ENCODE measurements at regions not wholly inside any gene's neighbourhood (a gene's known extent, or its start where the extent isn't known, plus 50 kb on each side); places are given as distances from the start of the nearest gene placed in this dataset.

DNA sequence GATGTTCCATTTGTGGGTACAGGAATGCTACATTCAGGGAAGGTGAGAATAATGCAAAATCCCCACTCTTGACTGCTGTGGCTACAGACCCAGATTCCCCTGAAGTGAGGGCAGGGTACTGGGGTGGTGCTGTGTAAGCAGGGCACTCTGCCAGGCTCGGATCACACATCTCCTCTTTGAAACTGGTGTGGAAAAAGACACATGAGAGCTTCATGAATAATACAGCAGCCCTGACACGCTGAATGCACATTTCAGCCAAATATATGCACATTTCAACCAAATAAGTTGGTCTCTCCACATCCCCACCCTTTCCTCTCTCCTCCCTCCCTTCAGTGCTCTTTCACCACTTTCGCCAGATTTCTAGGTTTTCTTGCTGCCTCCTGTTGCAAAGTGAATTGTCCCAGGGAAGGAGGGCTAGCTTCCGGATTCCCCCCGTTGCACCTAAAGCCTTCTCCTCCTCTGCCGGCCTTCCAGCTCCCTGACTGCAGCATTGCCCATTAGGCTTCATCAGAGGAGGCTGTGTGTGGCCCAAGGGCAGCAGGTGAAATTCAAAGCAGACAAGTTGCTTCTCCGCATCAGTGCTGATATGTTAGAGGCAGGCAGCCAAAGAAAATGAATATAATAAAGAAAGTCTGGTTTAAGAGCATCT lies 118.2 kb upstream of the TMCC3 start:
- Histone ChIP-seq H3K36me3 (ENCODE audit: control insufficient read depth in 1 of 2, insufficient read depth in 2 of 2, low read length in 2 of 2) (no peaks in the 10 kb centered on the region), H3K4me3 (replicated peaks in 1 of 2; ENCODE audit: low read depth in 1 of 2, low read length in 2 of 2) (no peak overlapping the region), H3K79me2 (ENCODE audit: insufficient read depth, low read length) (no peaks in the 10 kb centered on the region), H3K4me2 (ENCODE audit: low read length) (no peak overlapping the region), H3K27ac (ENCODE audit: low read depth, low read length) (no peak overlapping the region), H3K4me1 (ENCODE audit: control insufficient read depth in 1 of 2, insufficient read depth in 2 of 2, low read length in 2 of 2) (no peaks in the 10 kb centered on the region), H3K27me3 (ENCODE audit: insufficient read depth, low read length) (no peaks in the 10 kb centered on the region; the same call in 1 of the 2 replicates), H3K9ac (ENCODE audit: low read length) (no peak overlapping the region), H2AFZ (ENCODE audit: low read depth, low read length, poor library complexity, severe bottlenecking) (no peak overlapping the region), H3K9me3 (ENCODE audit: control insufficient read depth in 1 of 2, insufficient read depth in 1 of 2, low read depth in 1 of 2, low read length in 2 of 2) (no peaks in the 10 kb centered on the region), H4K20me1 (ENCODE audit: insufficient read depth) (no peaks in the 10 kb centered on the region), H3K9me2 (ENCODE audit: insufficient read depth) (no peaks in the 10 kb centered on the region)
- no TSS peak for BruUV-seq (replicated peaks)
- TF ChIP-seq POLR2AphosphoS5 (IDR thresholded peaks at IDR 0.05; ENCODE audit: low read depth, low read length) = no peak
- TF ChIP-seq ELF1 (IDR thresholded peaks at IDR 0.05; ENCODE audit: borderline replicate concordance, low read depth) = no peak
- no peak for TF ChIP-seq EGR1 (IDR thresholded peaks at IDR 0.05; ENCODE audit: low read depth)
- TF ChIP-seq SP1 (IDR thresholded peaks at IDR 0.05; ENCODE audit: low read depth) = no peak
- ChIA-PET POLR2A (no interaction called here), CTCF (no interaction called here), RAD21 (ENCODE audit: low non-redundant PET in 1 of 2, low total read pairs in 2 of 2, uncharacterized antibody in 2 of 2, unreplicated experiment in 2 of 2) (no interaction called here)
- DNase-seq (ENCODE audit: low read depth, low spot score) (no peak), ATAC-seq (no peak)
- intact Hi-C loops (cut with micrococcal nuclease) = loop anchor here (10.0 kb wide), 1 partner anchor 164 kb away; no protein-coding TSS in a partner anchor

DNA sequence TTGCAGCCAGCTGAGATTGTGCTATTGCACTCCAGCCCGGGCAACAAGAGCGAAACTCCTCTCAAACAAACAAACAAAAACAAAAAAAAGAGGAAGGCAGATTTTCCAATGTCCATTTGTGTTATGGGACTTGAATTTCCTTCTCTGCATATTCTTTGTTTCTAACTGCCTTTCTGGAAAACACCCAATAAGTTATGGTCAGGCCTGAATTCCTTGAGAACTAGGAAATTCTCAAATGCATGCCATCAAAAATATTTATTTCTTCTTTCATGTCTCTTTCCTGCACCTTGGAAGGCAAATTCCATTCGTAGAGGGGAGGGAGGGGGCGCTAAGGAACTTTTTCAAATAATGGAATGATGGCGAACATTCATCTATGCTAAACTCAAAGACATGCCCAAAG lies 117.6 kb upstream of the TMCC3 start:
- no peaks in the 10 kb centered on the region for H3K4me1 ChIP-seq (ENCODE audit: control insufficient read depth in 1 of 2, insufficient read depth in 2 of 2, low read length in 2 of 2)
- no peaks in the 10 kb centered on the region for H3K9me2 ChIP-seq (ENCODE audit: insufficient read depth)
- intact Hi-C loops (cut with micrococcal nuclease) = loop anchor here (10.0 kb wide), 1 partner anchor 163 kb away; no protein-coding TSS in a partner anchor
- H4K20me1 ChIP-seq (ENCODE audit: insufficient read depth) = no peaks in the 10 kb centered on the region
- H3K4me3 ChIP-seq (replicated peaks in 1 of 2; ENCODE audit: low read depth in 1 of 2, low read length in 2 of 2) = no peak overlapping the region
- DNase-seq (ENCODE audit: low read depth, low spot score) = no peak
- H2AFZ ChIP-seq (ENCODE audit: low read depth, low read length, poor library complexity, severe bottlenecking) = no peak overlapping the region
- CTCF ChIA-PET = no interaction called here
- POLR2A ChIA-PET = no interaction called here
- H3K4me2 ChIP-seq (ENCODE audit: low read length) = no peak overlapping the region
- no peak overlapping the region for H3K27ac ChIP-seq (ENCODE audit: low read depth, low read length)
- ATAC-seq = no peak
- no TSS peak for BruUV-seq (replicated peaks)
- no peaks in the 10 kb centered on the region; the same call in 1 of the 2 replicates for H3K27me3 ChIP-seq (ENCODE audit: insufficient read depth, low read length)
- no peaks in the 10 kb centered on the region for H3K36me3 ChIP-seq (ENCODE audit: control insufficient read depth in 1 of 2, insufficient read depth in 2 of 2, low read length in 2 of 2)
- no peaks in the 10 kb centered on the region for H3K79me2 ChIP-seq (ENCODE audit: insufficient read depth, low read length)
- RAD21 ChIA-PET (ENCODE audit: low non-redundant PET in 1 of 2, low total read pairs in 2 of 2, uncharacterized antibody in 2 of 2, unreplicated experiment in 2 of 2) = no interaction called here
- H3K9ac ChIP-seq (ENCODE audit: low read length) = no peak overlapping the region
- no peak for TF ChIP-seq TCF7L2 (IDR thresholded peaks at IDR 0.05; ENCODE audit: borderline replicate concordance, extremely low read depth, insufficient read depth, insufficient read length)
- TF ChIP-seq, protein P1, sequence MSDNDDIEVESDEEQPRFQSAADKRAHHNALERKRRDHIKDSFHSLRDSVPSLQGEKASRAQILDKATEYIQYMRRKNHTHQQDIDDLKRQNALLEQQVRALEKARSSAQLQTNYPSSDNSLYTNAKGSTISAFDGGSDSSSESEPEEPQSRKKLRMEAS (IDR thresholded peaks at IDR 0.05) = no peak
- no peak for TF ChIP-seq EZH2 (IDR thresholded peaks at IDR 0.05)
- TF ChIP-seq YY1 (IDR thresholded peaks at IDR 0.05; ENCODE audit: extremely low read depth, insufficient replicate concordance, low read depth, low read length) = no peak
- no peak for TF ChIP-seq RAD21 (IDR thresholded peaks at IDR 0.05; ENCODE audit: low read depth)
- TF ChIP-seq, protein P2, sequence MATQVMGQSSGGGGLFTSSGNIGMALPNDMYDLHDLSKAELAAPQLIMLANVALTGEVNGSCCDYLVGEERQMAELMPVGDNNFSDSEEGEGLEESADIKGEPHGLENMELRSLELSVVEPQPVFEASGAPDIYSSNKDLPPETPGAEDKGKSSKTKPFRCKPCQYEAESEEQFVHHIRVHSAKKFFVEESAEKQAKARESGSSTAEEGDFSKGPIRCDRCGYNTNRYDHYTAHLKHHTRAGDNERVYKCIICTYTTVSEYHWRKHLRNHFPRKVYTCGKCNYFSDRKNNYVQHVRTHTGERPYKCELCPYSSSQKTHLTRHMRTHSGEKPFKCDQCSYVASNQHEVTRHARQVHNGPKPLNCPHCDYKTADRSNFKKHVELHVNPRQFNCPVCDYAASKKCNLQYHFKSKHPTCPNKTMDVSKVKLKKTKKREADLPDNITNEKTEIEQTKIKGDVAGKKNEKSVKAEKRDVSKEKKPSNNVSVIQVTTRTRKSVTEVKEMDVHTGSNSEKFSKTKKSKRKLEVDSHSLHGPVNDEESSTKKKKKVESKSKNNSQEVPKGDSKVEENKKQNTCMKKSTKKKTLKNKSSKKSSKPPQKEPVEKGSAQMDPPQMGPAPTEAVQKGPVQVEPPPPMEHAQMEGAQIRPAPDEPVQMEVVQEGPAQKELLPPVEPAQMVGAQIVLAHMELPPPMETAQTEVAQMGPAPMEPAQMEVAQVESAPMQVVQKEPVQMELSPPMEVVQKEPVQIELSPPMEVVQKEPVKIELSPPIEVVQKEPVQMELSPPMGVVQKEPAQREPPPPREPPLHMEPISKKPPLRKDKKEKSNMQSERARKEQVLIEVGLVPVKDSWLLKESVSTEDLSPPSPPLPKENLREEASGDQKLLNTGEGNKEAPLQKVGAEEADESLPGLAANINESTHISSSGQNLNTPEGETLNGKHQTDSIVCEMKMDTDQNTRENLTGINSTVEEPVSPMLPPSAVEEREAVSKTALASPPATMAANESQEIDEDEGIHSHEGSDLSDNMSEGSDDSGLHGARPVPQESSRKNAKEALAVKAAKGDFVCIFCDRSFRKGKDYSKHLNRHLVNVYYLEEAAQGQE (IDR thresholded peaks at IDR 0.05; ENCODE audit: low read depth) = no peak
- TF ChIP-seq FOSL1 (IDR thresholded peaks at IDR 0.05; ENCODE audit: low read depth) = no peak
- no peak for TF ChIP-seq CEBPB (IDR thresholded peaks at IDR 0.05; ENCODE audit: low read depth)
- TF ChIP-seq POLR2A (IDR thresholded peaks at IDR 0.05; ENCODE audit: borderline replicate concordance, extremely low read depth, insufficient read depth, insufficient read length) = no peak
- no peak for TF ChIP-seq ELF1 (IDR thresholded peaks at IDR 0.05; ENCODE audit: borderline replicate concordance, low read depth)
- no peak for TF ChIP-seq ZFX (IDR thresholded peaks at IDR 0.05)
- no peak for TF ChIP-seq SIN3A (IDR thresholded peaks at IDR 0.05; ENCODE audit: low read depth)
- no peak for TF ChIP-seq CBX3 (IDR thresholded peaks at IDR 0.05; ENCODE audit: low read depth)
- H3K9me3 ChIP-seq (ENCODE audit: control insufficient read depth in 1 of 2, insufficient read depth in 1 of 2, low read depth in 1 of 2, low read length in 2 of 2) = no peaks in the 10 kb centered on the region

Measured in HCT116 (cell line).